CD4-positive, alpha-beta T cell (primary cell): ENCODE measurements at regions not wholly inside any gene's neighbourhood (a gene's known extent, or its start where the extent isn't known, plus 50 kb on each side); places are given as distances from the start of the nearest gene placed in this dataset.
"Not testable (repeated sequence)": the region's sequence is repeated elsewhere in the genome, so short reads cannot be mapped to it uniquely, and the experiment has no call there.

Experiments
- ATAC-seq: fragments of 200-7000 bp; cut with Tn5 transposase; one replicate; pipeline ENCODE4 v1.10.0; 2022; ENCODE audit warnings: mild to moderate bottlenecking; ENCODE audit not compliant: poor library complexity
- CTCF ChIA-PET: fragments of 350-600 bp; sonication (Branson Sonifier 250); formaldehyde crosslinking; loops from one replicate; lab custom pipeline; 2021; ENCODE audit warnings: antibody characterized with exemption, inconsistent platforms; lab: Charles Lee
- POLR2A ChIA-PET: fragments of 350-600 bp; sonication (Branson Sonifier 250); formaldehyde crosslinking; loops from one replicate; lab custom pipeline; 2021; ENCODE audit warnings: antibody characterized with exemption, inconsistent platforms; lab: Charles Lee
- DNase-seq, 14 experiments: peaks; one replicate each; pipeline ENCODE4 v3.0.0-alpha.2; 2013 to 2020; ENCODE audit warnings: mixed read lengths in 2 of 14
- H3K27ac ChIP-seq, 2 donors: one replicate each; pipeline versions ENCODE4 v1.5.1 to v1.7.0; 2013; ENCODE audit warnings: low read length in 2 of 2, low read depth in 1 of 2, mild to moderate bottlenecking in 1 of 2
- H3K27me3 ChIP-seq, 2 experiments: 1 replicate in 1 of 2; 2 replicates in 1 of 2; pipeline versions ENCODE4 v1.6.1 to v1.7.0; 2013; ENCODE audit warnings: low read length in 2 of 2, control low read depth in 1 of 2, mild to moderate bottlenecking in 1 of 2, moderate library complexity in 1 of 2; ENCODE audit not compliant: insufficient read depth in 2 of 2, control insufficient read depth in 1 of 2
- H3K36me3 ChIP-seq: one replicate; pipeline ENCODE4 v1.6.1; 2013; ENCODE audit warnings: low read length, control low read depth; ENCODE audit not compliant: insufficient read depth
- H3K4me1 ChIP-seq: one replicate; pipeline ENCODE4 v1.6.1; 2013; ENCODE audit warnings: low read length, control low read depth; ENCODE audit not compliant: insufficient read depth
- H3K4me3 ChIP-seq: one replicate; pipeline ENCODE4 v1.5.1; 2013; ENCODE audit warnings: mild to moderate bottlenecking, low read length, moderate library complexity
- H3K9me3 ChIP-seq, 2 experiments: 1 replicate in 1 of 2; 2 replicates in 1 of 2; pipeline versions ENCODE4 v1.6.1 to v1.7.0; 2013; ENCODE audit warnings: low read length in 2 of 2, mild to moderate bottlenecking in 2 of 2, control low read depth in 1 of 2, moderate library complexity in 1 of 2; ENCODE audit not compliant: control insufficient read depth in 1 of 2, insufficient read depth in 1 of 2
- H3K27ac Mint-ChIP-seq: one replicate; pipeline ENCODE4 v1.8.0; 2020; ENCODE audit warnings: mixed read lengths
- H3K27me3 Mint-ChIP-seq: one replicate; pipeline ENCODE4 v1.8.0; 2021; ENCODE audit warnings: mixed read lengths
- H3K36me3 Mint-ChIP-seq: one replicate; pipeline ENCODE4 v1.8.0; 2021; ENCODE audit warnings: low read depth, mixed read lengths
- H3K4me1 Mint-ChIP-seq: one replicate; pipeline ENCODE4 v1.8.0; 2021; ENCODE audit warnings: low read depth, mixed read lengths
- H3K4me3 Mint-ChIP-seq: one replicate; pipeline ENCODE4 v1.8.0; 2020; ENCODE audit warnings: mild to moderate bottlenecking, mixed read lengths
- H3K9me3 Mint-ChIP-seq: one replicate; pipeline ENCODE4 v1.8.0; 2020; ENCODE audit warnings: mixed read lengths
- CTCF ChIP-seq: fragments of 200-600 bp; IDR thresholded peaks from one replicate; pipeline ENCODE4 v1.8.0; 2022; ENCODE audit warnings: antibody characterized with exemption, mild to moderate bottlenecking
- intact Hi-C, 2 experiments: fragments of 100-400 bp; cut with DNase I in 1 of 2; cut with micrococcal nuclease in 1 of 2; formaldehyde crosslinking; loops; one replicate each; pipeline versions ENCODE4 v1.15.1 to v1.9.0; 2023 to 2025; cut with DNase I, micrococcal nuclease

- peaks cover 0 to 5% of the 10 kb centered on the region in 2 experiments for H3K9me3 ChIP-seq
- Mint-ChIP-seq H3K4me1 (no peaks in the 10 kb centered on the region), H3K36me3 (no peaks in the 10 kb centered on the region), H3K9me3 (peaks cover 4% of the 10 kb centered on the region), H3K27me3 (no peaks in the 10 kb centered on the region), H3K4me3 (no peak overlapping the region), H3K27ac (no peak overlapping the region)
- TF ChIP-seq CTCF: no peak
- H3K4me1 ChIP-seq: no peaks in the 10 kb centered on the region
- intact Hi-C loops: no loop called here
- H3K27ac ChIP-seq: no peak overlapping the region
- H3K4me3 ChIP-seq: no peak overlapping the region
- no peak for DNase-seq
- ChIA-PET POLR2A (no interaction called here), CTCF (no interaction called here)
- ATAC-seq: no peak
- H3K27me3 ChIP-seq: no peaks in the 10 kb centered on the region
- H3K36me3 ChIP-seq: no peaks in the 10 kb centered on the region
Measured at GRCh38 chr6:115131709-115132490, 789.1 kb upstream of the HS3ST5 start.

DNA sequence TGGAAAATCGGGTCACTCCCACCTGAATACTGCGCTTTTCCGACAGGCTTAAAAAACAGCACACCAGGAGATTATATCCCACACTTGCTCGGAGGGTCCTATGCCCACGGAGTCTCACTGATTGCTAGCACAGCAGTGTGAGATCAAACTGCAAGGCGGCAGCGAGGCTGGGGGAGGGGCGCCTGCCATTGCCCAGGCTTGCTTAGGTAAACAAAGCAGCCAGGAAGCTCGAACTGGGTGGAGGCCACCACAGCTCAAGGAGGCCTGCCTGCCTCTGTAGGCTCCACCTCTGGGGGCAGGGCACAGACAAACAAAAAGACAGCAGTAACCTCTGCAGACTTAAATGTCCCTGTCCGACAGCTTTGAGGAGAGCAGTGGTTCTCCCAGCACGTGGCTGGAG, 778.7 kb upstream of the HS3ST5 start:
- intact Hi-C loops, H3K27me3 Mint-ChIP-seq, CTCF ChIA-PET, H3K36me3 ChIP-seq, H3K36me3 Mint-ChIP-seq, H3K9me3 Mint-ChIP-seq, H3K27ac Mint-ChIP-seq, H3K4me1 Mint-ChIP-seq, DNase-seq, POLR2A ChIA-PET, H3K4me3 Mint-ChIP-seq, H3K4me1 ChIP-seq, ATAC-seq, H3K4me3 ChIP-seq, H3K27me3 ChIP-seq, H3K9me3 ChIP-seq, H3K27ac ChIP-seq: not testable (repeated sequence)

GRCh38 chr6:115120391-115120790, 777.6 kb upstream of the HS3ST5 start:
- Mint-ChIP-seq H3K9me3 (peaks cover 3% of the 10 kb centered on the region), H3K27ac (no peak overlapping the region), H3K36me3 (no peaks in the 10 kb centered on the region), H3K4me3 (no peak overlapping the region), H3K4me1 (no peaks in the 10 kb centered on the region), H3K27me3 (no peaks in the 10 kb centered on the region)
- Histone ChIP-seq H3K9me3 (no peaks in the 10 kb centered on the region), H3K4me3 (no peak overlapping the region), H3K27me3 (no peaks in the 10 kb centered on the region), H3K27ac (no peak overlapping the region), H3K4me1 (no peaks in the 10 kb centered on the region), H3K36me3 (no peaks in the 10 kb centered on the region)
- POLR2A ChIA-PET: no interaction called here
- DNase-seq: no peak
- intact Hi-C loops: no loop called here
- no peak for TF ChIP-seq CTCF
- no peak for ATAC-seq
- CTCF ChIA-PET: no interaction called here

DNA sequence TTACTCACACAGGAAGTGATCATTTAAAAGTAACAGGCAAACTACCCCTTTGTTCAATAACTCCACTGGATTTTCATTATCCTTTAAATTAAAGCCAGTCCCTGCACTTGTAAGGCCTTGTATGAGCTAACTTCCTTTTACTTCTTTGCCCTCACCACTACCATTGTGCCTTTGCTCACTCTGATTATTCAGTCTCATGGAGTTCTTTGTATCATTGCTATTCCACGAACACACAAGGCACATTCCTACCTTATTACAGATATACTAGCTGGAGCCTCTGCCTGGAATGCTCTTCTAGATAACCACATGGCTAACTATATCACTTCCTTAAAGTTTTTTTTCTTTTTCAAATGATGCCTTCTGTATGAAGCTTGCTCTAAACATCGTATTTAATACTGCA, 748.6 kb upstream of the HS3ST5 start:
- DNase-seq (no peak), ATAC-seq (no peak)
- H3K4me1 Mint-ChIP-seq: no peaks in the 10 kb centered on the region
- no peak overlapping the region for H3K27ac ChIP-seq
- ChIA-PET POLR2A (no interaction called here), CTCF (no interaction called here)
- H3K4me3 ChIP-seq: no peak overlapping the region
- H3K27me3 ChIP-seq: no peaks in the 10 kb centered on the region
- no peak overlapping the region for H3K27ac Mint-ChIP-seq
- no peak overlapping the region for H3K4me3 Mint-ChIP-seq
- peaks cover 11% of the 10 kb centered on the region for H3K9me3 Mint-ChIP-seq
- no peaks in the 10 kb centered on the region for H3K36me3 Mint-ChIP-seq
- H3K36me3 ChIP-seq: no peaks in the 10 kb centered on the region
- H3K9me3 ChIP-seq: no peaks in the 10 kb centered on the region
- intact Hi-C loops: no loop called here
- H3K27me3 Mint-ChIP-seq: no peaks in the 10 kb centered on the region
- TF ChIP-seq CTCF: no peak
- no peaks in the 10 kb centered on the region for H3K4me1 ChIP-seq
